Astrocyte (in vitro differentiated cells and primary cell): ENCODE measurements at regions not wholly inside any gene's neighbourhood (a gene's known extent, or its start where the extent isn't known, plus 50 kb on each side); places are given as distances from the start of the nearest gene placed in this dataset.

ENCODE experiments used
- EZH2 ChIP-seq: IDR thresholded peaks from 2 replicates; pipeline ENCODE4 v1.6.1; 2012; ENCODE audit warnings: mild to moderate bottlenecking, low read length, inconsistent platforms; ENCODE audit not compliant: insufficient read depth
- TF ChIP-seq, protein P1 (sequence below): IDR thresholded peaks from 2 replicates; pipeline ENCODE4 v1.5.1; 2011; ENCODE audit warnings: low read depth, mild to moderate bottlenecking, inconsistent platforms, low read length, moderate library complexity; ENCODE audit not compliant: insufficient read depth

GRCh38 chr2:104413890-104414289 is 440.0 kb upstream of the POU3F3 start:
- TF ChIP-seq, protein P1, sequence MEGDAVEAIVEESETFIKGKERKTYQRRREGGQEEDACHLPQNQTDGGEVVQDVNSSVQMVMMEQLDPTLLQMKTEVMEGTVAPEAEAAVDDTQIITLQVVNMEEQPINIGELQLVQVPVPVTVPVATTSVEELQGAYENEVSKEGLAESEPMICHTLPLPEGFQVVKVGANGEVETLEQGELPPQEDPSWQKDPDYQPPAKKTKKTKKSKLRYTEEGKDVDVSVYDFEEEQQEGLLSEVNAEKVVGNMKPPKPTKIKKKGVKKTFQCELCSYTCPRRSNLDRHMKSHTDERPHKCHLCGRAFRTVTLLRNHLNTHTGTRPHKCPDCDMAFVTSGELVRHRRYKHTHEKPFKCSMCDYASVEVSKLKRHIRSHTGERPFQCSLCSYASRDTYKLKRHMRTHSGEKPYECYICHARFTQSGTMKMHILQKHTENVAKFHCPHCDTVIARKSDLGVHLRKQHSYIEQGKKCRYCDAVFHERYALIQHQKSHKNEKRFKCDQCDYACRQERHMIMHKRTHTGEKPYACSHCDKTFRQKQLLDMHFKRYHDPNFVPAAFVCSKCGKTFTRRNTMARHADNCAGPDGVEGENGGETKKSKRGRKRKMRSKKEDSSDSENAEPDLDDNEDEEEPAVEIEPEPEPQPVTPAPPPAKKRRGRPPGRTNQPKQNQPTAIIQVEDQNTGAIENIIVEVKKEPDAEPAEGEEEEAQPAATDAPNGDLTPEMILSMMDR: no peak
- no peak for TF ChIP-seq EZH2
